NOMO-1 (cell line): ENCODE measurements at regions not wholly inside any gene's neighbourhood (a gene's known extent, or its start where the extent isn't known, plus 50 kb on each side); places are given as distances from the start of the nearest gene placed in this dataset.

Source experiments
- DNase-seq, 2 experiments: peaks; one replicate each; lab custom pipeline; 2025; ENCODE audit not compliant: unreplicated experiment in 2 of 2; lab: John Stamatoyannopoulos, UW

- DNase-seq = no peak
Observed at GRCh38 chr18:24862201-24862816, 401.9 kb downstream of the HRH4 start.

- no peak for DNase-seq
Observed at GRCh38 chr18:24868311-24868710, 407.9 kb downstream of the HRH4 start.

DNA sequence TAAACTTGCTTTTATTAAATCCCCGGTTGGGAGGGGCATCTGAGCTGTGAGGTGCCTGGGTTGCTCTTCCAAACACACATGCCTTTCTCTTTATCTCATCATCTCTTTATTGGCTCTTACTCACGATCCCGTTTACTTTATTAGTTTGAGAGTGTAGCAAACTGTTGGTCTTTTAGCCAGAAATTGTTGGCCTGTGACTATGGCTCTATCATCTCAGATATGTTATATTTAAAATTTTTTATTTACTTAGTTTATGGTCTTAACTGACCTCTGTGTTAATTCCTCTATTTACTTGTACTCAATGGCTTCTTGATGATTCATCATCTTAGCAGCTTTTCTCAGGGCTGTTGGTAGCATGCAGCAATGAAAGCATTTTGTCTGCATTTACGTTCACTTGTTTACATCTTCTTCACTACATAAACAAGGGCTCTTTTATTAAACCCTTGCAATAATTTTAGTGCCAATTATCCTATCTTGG lies 408.4 kb downstream of the HRH4 start:
- DNase-seq = no peak

- DNase-seq = no peak
Observed at GRCh38 chr18:24869285-24869684, 408.8 kb downstream of the HRH4 start.

DNA sequence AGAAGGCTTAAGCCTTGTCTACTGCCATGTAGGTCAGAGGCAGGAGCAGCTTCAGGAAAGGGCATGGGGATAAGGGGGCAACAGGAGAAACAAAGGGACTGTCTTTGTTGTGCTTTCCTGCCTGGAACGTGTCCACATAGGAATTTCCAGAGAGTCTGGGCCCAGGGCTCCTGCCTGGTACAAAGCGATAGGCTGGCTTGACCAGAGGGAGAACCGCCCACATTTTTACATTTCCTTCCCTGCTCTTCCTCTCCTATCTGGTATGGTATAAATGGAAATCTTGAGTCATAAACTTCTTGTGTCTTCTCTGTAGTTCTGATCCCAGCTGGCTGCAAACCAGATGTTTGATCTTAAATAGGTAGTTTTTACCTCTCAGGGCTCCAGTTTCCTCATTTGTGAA lies 414.8 kb downstream of the HRH4 start:
- no peak for DNase-seq

DNA sequence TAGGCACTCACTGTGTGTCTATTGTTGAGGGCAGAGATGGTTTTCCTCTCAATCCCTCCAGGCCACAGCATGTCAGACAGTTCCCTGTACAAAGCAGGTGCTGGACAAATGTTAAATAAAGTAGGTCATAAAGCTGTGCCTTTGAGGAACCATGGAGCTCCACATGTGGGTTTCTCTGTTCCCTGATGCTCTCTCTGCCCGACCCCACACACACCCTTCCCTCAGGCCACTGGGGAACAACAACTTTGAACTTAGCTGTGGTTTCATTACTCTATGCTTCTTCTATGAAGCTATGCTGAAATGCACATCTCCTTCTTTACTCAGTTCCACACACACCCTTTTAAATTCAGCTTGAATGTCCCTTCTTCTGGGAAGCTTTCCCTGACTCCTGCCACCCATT lies 415.3 kb downstream of the HRH4 start:
- no peak for DNase-seq

- DNase-seq = no peak
Observed at GRCh38 chr18:24876266-24876665, 415.8 kb downstream of the HRH4 start.

GRCh38 chr18:24877066-24877465 lies 416.6 kb downstream of the HRH4 start:
- no peak for DNase-seq

GRCh38 chr18:24877546-24877945 lies 417.1 kb downstream of the HRH4 start:
- no peak for DNase-seq

- peak in 1 of 2 experiments; percentile 22 for DNase-seq
Observed at GRCh38 chr18:24878289-24878688, 417.9 kb downstream of the HRH4 start.

GRCh38 chr18:24885276-24885675 lies 424.8 kb downstream of the HRH4 start:
- DNase-seq = no peak

DNA sequence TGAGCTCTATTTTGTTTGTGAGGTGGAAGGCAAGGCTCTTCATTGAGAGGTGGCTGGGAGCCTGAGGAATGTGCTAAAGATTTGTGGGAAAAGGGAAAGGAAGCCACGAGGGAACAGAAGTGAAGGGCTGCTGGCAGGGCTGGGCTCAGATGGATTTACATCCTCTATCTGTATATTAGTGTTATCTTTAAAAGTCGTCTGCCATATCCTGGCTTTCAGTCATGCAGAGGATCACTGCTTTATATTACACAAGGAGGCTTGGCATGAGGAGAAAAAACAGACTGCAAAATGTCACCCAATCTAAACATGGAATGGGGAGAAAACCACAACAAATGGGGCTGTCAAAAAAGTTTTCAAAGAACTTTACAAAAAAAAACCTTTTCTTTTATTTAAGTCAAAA lies 434.4 kb downstream of the HRH4 start:
- no peak for DNase-seq

DNA sequence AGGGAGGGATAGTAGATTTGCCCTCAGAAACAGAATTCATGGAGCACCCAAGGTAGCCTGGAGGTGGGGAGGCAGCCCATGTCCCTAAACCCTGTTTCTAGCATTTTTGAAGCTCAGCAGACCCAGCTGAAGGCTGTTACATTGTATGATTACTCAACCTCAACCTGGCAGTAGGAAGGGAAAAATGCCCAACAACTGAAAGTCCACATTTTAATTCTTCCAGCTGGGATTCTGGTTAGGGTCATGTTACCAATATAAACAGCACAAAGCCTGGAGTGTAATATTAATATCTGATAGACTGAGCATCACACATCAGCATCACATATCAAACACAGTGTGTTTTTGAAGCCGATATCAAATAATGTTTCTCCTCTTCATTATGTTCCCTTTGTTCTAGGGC lies 437.0 kb downstream of the HRH4 start:
- DNase-seq = no peak

GRCh38 chr18:24910221-24910620 lies 441.7 kb downstream of the ZNF521 start:
- DNase-seq = no peak

GRCh38 chr18:24913507-24914170 lies 438.3 kb downstream of the ZNF521 start:
- DNase-seq = no peak

- no peak for DNase-seq
Observed at GRCh38 chr18:24914171-24914525, 437.8 kb downstream of the ZNF521 start.

- no peak for DNase-seq
Observed at GRCh38 chr18:24914685-24915084, 437.3 kb downstream of the ZNF521 start.

DNA sequence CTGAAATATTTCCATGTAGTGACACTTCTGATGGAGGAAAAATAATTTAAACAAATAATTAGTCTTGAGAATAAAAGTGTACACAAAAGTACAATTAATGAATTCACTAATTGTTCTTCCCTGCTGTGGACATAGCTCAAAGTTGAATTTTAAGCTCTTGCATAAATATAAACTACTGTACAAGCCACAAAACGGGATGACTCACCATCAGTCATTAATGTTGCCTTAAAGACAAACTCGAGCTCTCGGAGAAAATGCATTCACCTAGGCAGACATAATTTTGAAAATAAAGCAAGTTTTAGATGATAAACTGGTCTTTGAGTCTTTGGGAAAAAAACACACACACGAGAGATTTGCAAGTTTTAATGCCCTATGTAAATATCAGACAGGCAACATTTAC lies 436.4 kb downstream of the ZNF521 start:
- peak; percentile 42 to 67 for DNase-seq

GRCh38 chr18:24917767-24918166 lies 434.2 kb downstream of the ZNF521 start:
- DNase-seq = no peak

- DNase-seq = no peak
Observed at GRCh38 chr18:24918257-24918656, 433.7 kb downstream of the ZNF521 start.

- no peak for DNase-seq
Observed at GRCh38 chr18:24919181-24919797, 432.7 kb downstream of the ZNF521 start.

DNA sequence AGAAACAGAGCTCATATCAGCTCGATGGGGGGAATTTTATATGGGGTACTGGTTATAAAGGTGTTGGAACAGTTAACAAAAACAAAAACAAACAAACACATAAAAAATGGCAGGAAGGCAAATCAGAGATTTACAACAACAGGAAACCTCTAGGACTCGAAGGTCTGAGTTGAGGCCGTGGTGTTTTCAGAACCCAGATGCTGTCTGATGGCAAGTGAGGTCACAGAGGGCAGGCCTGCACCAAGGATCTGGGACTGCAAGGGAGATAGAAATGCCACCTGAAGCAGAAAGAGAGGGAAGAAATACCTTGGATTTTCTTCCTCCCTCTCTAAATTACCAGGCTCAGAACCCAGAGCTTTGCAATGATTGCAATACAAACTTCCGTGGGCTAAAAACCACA lies 429.5 kb downstream of the ZNF521 start:
- no peak for DNase-seq
